NCI-H510A (cell line): ENCODE measurements at regions not wholly inside any gene's neighbourhood (a gene's known extent, or its start where the extent isn't known, plus 50 kb on each side); places are given as distances from the start of the nearest gene placed in this dataset.

Source experiments
- DNase-seq: peaks from one replicate; lab custom pipeline; 2025; lab: John Stamatoyannopoulos, UW

DNA sequence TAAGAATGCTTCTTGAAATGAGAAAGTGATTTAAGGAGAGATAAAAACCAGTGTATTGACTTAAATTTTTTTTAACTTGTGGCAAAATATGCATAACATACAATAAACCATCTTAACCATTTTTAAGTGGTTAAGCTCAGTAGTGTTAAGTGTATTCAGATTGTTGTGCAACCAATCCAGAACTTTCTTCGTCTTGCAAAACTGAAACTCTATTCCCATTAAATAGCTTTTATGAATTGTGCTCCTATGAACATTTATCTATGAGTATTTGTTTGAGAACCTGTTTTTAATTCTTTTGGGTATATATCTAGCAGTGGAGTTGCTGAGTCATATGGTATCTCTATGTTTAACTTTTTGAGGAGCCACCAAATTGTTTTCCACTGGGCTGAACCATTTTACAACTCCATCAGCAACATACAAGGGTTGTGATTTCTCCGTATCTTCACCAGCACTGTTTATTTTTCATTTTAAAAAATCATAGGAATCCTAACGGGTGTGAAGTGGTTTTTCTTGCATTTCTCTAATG lies 76.6 kb upstream of the ACTBL2 start:
- DNase-seq: no peak

DNA sequence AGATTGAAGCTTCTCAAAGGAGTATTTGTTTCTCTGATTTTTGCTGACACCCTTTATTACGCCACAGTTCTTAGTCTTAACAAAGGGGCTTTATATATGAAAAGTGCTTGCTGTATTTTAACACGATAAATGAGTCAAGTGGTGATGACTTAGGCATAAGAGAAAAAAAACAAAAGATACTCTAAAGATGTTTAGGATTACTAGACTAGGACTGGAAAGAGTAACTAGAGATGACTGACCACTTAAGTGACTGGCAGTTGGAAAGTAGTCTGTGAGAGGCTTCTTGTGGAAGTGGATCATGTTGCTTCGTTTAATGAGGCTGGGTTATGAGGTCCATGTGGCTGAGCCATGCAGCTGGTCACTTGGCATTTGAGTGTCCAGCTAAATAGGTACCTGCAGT lies 69.4 kb upstream of the ACTBL2 start:
- DNase-seq: no peak

DNA sequence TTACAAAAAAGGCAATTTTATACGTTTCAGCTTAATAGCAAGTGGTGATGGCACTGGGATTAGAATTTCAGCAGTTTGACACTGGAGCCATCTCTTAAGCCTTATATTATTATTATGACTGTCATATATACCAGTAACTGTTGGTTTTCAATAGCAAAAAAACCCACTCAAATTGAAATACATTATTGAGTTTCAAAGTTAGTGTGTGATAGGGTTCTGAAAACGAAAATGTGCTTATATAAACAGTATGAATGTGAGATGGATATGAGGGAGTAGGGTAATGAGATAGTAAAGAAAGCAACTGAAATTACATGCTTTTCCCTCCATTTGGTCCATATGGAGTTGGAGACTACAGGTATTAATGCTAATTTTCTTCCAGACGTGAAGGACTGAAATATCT lies 68.6 kb upstream of the ACTBL2 start:
- no peak for DNase-seq

DNA sequence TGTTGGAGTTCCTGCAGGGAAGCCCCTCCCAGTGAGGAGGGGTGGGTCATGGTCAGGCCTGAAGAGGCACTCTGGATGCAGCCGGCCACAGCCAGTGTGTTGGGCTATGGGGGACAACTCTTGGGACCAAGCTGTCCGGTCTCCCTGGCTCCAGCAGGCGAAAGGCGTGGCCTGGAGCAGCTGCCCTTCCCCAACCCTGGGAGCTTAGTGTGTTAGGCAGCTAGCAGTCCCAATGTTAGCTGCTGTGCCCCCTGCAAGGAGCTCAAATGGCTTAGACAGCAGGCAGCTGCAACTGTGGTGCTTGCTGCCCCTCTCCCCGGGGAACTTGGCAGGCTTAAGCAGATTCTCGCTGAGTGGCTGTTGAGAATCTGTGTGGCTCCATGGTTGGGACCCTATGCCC lies 67.5 kb upstream of the ACTBL2 start:
- no peak for DNase-seq

DNA sequence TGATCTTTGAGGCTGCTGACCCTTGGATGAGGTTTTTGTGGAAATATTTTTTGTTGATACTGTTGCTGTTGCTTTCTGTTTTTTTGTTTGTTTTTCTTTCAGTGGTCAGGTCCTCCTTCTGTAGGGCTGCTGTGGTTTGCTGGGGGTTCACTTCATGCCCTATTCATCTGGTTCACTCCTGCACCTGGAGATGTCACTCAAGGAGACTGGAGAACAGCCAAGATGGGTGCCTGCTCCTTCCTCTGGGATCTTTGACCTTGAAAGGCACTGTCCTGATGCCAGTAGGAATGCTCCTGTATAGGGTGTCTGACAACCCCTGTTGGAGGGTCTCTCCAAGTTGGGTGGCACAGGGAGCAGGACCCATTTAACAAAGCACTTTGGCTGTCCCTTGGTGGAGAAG lies 67.0 kb upstream of the ACTBL2 start:
- DNase-seq: no peak

DNA sequence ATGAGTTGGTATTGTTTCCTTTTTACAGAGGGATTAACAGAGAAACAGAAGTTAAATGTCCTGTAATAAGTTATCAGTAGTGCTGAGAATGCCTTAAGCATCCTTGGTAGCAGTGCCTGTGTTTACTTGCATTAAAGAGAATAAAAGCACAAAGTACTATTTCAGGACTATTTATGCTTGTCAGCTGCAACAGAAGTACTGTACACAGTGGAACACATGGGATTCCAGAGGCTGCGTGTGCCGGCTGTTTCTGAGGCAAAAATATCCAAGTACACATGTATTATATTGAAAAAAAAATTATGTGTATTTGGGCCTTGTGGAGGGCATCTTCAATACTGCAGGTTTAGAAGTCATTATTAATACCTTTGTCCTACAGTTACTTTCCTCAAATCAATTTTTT lies 58.2 kb upstream of the ACTBL2 start:
- no peak for DNase-seq

DNA sequence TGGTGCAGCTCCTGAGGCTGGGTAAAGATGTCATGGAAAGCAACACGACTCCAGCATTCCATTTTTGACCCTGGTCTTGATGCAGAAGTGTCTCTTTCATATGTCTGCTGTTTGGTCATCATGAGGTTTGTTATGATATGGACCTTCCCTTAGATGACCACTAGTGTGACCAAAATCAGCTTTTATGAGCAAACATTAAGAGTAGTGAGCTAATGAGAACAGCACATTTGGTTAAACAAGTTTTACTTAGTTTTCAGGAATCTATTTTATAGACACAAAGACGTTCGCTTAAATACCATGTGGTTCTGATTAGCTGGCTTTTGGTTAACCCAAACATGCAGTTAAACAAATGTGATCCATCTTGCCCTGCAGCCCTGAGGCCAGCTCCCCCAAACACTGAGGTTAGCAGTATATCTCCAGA lies 56.7 kb upstream of the ACTBL2 start:
- no peak for DNase-seq

DNA sequence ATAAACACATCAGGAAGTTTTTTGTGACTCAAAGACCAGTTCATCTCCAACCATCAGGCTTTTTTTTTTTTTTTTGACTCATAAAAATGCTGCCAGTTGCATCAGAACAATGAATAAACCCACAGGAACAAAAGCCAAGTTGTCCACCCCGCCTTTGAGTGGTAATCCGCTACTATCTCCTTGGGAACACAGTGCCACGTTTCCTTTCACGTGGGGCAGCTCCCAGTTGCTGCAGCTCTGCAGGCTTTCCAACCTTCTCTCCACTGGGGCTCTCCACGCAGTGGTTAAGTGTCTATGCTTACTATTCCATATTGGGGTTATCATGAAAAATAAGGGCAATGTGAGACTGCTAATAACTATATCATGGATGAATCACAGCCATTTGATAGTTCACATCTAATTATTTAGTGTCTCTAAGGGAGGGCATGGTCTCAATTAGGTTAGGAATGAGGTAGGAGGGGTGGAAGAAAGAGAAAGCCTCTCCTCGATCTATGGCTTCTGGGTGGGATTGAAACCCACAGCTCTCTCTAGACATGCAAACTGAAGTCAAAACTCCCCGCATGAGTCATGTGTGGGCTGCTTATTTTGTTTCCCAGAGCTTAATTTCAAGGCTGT lies 55.8 kb upstream of the ACTBL2 start:
- DNase-seq: no peak

DNA sequence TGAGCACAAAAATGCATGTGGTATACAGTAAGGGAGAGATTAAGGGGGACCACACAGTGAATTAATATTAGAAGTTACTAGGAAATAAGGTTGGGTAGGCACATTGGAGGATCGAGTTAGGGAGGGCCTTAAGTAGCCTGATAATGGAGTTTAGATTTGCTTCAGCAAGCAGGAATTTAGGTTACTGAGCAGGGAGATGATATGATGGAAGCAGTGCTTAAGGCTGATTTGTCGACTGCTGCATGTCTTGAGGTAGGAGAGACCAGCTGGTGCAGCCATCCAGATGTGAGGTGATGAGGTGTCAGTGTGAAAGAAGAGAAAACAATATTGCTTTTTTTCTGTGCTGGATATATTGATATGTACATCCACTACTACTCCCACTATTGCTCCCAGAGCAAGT lies 55.2 kb upstream of the ACTBL2 start:
- DNase-seq: no peak

DNA sequence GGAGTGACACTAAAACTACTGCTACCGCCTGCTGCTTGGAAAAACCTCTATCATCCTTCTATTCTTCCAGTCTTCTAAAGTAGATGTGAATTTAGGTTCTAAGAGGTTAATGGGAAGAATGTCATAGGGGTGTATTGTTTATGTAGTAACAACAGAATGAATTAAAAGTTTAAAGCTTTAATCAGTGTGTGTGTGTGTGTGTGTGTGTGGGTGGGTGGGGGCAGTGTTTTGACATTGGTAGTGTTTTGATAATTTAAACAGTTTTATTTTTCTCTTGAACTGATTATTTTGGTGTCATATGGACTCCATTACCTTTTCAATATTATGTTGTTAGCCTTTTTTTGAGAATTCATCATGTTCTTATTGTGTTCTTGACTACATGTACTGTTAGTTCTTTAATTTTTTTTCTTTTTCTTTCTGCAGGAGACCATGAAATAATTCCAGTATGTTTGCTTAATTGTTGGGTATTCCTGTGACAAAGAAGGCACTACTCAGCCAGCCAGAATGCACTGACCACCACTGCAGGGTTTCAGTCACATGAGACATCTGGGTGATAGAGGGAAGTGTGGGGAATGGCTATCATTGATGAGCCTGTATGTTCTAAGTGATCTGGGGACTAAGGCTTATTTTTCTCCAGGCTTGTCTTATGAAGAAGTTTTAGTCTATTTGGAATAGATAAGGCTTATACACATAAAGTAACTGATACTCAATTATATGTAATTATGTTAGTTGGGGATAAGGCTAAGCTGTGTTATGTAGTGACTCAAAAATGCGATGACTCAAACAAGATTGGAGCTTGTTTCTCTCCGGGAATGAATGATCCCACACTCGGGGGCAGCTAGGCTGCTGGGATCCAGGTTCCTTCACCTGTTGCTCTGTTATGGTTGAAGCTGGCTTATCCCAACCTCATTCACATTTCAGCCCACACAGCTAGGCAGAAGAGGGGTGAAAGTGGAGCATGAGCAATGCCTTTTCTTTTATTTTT lies 50.2 kb upstream of the ACTBL2 start:
- DNase-seq: no peak
